OCI-LY1 (cell line): ENCODE measurements at regions not wholly inside any gene's neighbourhood (a gene's known extent, or its start where the extent isn't known, plus 50 kb on each side); places are given as distances from the start of the nearest gene placed in this dataset.

Experiments used
- CTCF ChIP-seq: fragments of 200-600 bp; sonication (generic), shearing (Covaris generic); IDR thresholded peaks from 2 replicates; pipeline ENCODE4 v1.5.1; 2017; ENCODE audit warnings: mild to moderate bottlenecking, antibody characterized with exemption, low read length, moderate library complexity, mixed read lengths
- EZH2 ChIP-seq: fragments of 200-600 bp; sonication (generic), shearing (Covaris generic); IDR thresholded peaks from 2 replicates; pipeline ENCODE4 v1.8.0; 2017; ENCODE audit warnings: borderline replicate concordance, mixed run types, mild to moderate bottlenecking, antibody characterized with exemption, low read length, moderate library complexity, mixed read lengths

GRCh38 chr2:8266563-8266962, 415.3 kb upstream of the ID2 start:
- TF ChIP-seq EZH2 (no peak), CTCF (no peak)
